ENCODE measurements at regions not wholly inside any gene's neighbourhood (a gene's known extent, or its start where the extent isn't known, plus 50 kb on each side); places are given as distances from the start of the nearest gene placed in this dataset.
"Not testable (repeated sequence)": the region's sequence is repeated elsewhere in the genome, so short reads cannot be mapped to it uniquely, and the experiment has no call there.

GRCh38 chr22:35138521-35138920 is 72.6 kb downstream of the ISX start:
- FAIRE-seq (no peak), DNase-seq (ENCODE audit: low spot score) (no peak)

GRCh38 chr22:35140879-35141745 is 75.2 kb downstream of the ISX start:
- peak; percentile 93 for FAIRE-seq
- peak; percentile 67 for DNase-seq (ENCODE audit: low spot score)

- FAIRE-seq (peak; percentile 96), DNase-seq (ENCODE audit: low spot score) (no peak)
Measured at GRCh38 chr22:35148381-35148780, 82.4 kb downstream of the ISX start.

- FAIRE-seq, result peak; percentile 70
- DNase-seq (ENCODE audit: low spot score), result no peak
Measured at GRCh38 chr22:35148866-35149548, 83.0 kb downstream of the ISX start.

DNA sequence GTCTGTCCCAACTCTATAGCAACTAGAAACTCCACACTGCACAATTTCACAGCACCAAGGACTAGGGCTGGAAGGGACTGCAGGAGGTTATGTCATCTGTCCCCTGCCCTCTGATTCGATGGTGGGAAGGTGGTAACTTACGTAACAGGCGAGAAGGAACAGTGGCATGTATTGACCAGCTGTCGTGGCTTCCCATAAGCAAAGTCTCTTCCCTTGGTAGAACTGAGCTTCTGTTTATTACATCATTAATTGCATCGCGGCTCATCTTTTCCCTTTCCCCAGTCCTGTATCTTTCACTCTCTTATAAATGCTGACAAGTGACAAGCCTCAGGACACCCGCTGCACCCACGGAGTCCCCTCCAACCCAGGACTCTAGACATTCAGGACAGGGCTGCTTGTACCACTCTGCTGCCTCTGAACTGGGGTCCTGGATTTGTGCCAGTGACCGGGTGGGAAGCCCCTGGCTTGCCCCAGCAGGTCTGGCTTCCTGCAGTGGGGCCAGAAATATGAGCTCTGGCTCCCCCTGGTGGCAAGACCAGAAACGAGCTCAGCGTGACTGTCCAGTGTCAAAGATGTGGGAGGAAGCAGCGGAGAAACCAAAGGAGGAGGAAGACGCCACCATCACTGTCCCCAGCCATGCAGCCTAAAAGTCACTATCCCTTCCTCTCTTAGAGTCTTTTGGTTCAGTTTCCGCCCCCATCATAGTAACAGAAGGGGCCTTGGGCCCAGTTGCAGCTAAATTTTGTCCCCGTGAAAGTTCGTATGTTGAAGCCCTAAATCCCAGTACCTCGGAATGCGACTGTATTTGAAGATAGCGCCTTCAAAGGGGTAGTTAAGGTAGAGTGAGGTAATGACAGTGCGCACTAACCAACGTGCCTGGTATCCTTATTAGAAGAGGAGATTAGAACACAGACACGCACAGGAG is 84.5 kb downstream of the ISX start:
- DNase-seq (ENCODE audit: low spot score), result peak; percentile 82
- FAIRE-seq, result peak; percentile 91

DNA sequence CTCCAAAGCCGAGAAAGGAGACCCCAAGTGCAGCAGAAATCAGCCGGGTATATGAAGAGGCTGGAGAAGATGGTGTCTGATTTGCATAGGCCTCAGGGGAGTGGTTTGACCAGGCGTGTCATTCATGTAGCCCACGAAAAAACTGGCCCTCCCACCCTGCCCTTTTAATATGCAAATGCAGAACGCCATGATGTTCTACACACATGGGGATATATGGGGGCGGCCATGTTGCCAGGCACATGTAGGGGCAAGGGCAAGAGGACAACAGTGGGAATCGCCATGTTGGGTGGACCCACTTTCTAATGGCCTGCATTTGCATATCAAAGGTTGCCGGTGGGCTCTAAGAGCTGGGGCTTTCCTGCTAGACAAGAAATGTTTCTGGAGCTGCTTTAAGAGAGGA is 86.4 kb downstream of the ISX start:
- FAIRE-seq (no peak), DNase-seq (ENCODE audit: low spot score) (no peak)

DNA sequence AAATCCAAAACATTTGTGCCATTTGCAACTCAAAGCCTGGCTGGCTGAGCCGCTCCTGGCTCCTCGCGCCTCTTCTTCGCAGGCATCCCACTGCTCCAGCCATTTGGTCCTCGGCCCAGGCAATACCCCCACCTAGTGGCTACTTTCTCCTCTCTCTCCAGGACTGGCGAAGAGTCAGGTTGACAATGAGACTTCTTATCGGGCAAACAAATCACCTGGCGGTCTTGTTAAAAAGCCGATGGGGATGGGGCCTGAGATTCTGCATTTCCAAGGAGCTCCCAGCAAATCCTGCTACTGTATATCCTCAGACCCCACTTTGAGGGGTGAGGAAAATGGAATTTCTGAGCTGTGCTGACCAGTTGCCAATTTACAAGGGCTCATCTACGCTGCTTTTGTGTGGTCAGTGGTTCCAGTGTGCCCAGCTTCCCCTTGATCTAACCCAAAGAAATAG is 89.0 kb downstream of the ISX start:
- DNase-seq (ENCODE audit: low spot score) (peak; percentile 89), FAIRE-seq (peak; percentile 89)

GRCh38 chr22:35155403-35156025 is 89.6 kb downstream of the ISX start:
- peak; percentile 88 for FAIRE-seq
- DNase-seq (ENCODE audit: low spot score), result no peak

DNA sequence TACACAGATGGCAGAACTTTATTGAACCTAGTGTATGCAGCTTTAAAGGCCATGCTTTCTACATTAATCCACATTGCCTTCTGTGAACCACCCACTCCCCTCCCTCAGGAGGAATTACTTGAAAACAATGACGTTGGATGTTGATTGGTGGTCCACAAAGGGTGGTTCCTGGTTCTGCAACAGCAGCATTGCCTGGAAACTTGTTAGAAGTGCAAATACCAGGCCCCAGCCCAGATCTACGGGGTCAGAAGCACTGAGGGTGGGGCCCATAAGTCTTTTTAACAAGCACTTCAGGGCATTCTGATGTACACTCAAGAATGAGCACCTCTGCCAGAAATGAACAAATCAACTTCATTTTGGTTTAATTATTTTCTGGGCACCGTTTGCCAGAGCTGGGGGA is 91.0 kb downstream of the ISX start:
- FAIRE-seq (no peak), DNase-seq (ENCODE audit: low spot score) (no peak)

DNA sequence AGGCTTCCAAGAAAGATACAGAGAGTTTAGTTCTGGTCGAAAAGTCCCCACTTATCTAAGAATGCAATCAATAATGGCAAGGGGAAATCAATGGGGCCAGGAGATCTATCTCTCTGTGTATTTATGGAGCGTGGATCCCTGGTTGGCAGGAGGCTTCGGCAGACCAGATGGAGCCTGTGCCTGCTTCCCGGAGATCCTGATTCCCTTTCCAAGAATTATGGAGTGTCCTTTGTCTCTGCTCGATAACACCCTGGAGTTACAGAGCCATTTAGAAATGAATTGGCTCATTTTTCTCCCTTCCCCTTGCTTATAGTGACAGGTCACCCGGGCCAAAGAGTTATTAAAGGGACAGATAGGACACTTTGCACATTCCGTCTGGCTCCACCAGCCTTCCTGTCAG is 92.4 kb downstream of the ISX start:
- FAIRE-seq, result no peak
- DNase-seq (ENCODE audit: low spot score), result no peak

GRCh38 chr22:35159343-35159742 is 93.4 kb downstream of the ISX start:
- no peak for DNase-seq (ENCODE audit: low spot score)
- FAIRE-seq, result no peak

- no peak for FAIRE-seq
Measured at GRCh38 chr22:35160268-35160667, 94.3 kb downstream of the ISX start.

GRCh38 chr22:35165896-35166295 is 91.4 kb upstream of the HMGXB4 start:
- not testable (repeated sequence) for DNase-seq (ENCODE audit: low spot score); FAIRE-seq

More at GRCh38 chr22:35160268-35160667, 94.3 kb downstream of the ISX start:
- DNase-seq (ENCODE audit: low spot score), result no peak

DNA sequence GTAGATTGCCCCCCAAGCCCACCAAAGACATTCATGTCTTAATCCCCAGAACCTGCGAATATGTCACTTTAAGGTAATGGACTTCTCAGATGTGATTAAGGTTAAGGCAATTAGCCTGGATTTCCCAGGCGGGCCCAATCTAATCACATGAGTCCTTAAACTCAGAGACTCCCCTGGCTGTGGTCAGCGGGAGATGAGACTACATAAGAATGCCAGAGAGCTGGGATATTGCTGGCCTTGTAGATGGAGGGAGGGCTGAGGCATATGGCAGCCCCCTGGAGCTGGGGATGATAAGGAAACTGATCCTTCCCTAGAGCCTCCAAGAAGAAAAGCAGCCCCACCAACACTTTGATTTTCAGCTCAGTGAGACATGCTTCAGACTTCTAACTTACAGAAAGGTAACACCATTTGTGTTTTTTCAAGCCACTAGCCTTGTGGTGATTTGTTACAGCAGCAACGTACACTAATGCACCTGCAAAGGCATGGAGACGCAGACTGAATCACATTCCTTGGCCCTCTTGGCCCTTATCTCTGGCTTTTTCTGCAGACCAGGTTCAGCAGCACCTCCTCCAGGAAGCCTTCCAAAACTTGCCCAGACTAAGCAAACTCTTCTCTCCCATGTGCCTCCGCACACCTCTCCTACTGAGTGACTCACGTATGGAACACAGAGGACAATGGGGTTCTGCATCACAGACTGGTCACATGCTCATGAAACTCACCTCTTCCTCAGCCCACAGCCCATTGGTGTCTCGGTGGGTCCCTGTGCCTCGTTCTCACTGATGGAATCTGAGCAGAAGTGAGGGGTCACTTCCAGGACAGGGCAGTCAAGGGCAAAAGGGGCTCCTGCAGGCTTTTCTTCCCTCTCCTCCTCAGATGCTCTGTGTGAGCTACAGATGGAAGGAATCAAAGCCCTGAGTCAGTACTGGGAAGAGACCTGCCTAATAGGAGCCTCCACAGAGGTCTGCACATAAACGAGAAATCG is 86.3 kb upstream of the HMGXB4 start:
- DNase-seq (ENCODE audit: low spot score), result no peak
- peak; percentile 90 for FAIRE-seq

DNA sequence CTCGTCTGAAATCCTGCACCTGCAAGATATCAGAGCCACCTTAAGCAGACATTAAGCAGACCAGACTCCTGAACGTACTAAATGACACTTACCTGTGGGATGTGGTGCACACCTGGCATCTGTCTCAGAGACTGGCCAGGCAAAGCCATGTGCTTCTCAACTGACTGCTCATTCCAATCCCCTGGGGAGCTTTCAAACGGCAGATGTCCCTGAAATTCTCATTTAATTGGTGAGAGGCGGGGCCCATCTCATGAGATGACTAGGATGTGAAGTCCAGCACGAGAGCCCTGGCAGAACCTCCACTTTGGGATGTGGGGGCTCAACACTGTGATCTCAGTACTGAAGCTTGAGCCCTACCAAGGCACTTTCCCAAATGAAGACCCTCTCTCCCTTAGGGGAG is 84.9 kb upstream of the HMGXB4 start:
- DNase-seq (ENCODE audit: low spot score), result no peak
- no peak for FAIRE-seq

DNA sequence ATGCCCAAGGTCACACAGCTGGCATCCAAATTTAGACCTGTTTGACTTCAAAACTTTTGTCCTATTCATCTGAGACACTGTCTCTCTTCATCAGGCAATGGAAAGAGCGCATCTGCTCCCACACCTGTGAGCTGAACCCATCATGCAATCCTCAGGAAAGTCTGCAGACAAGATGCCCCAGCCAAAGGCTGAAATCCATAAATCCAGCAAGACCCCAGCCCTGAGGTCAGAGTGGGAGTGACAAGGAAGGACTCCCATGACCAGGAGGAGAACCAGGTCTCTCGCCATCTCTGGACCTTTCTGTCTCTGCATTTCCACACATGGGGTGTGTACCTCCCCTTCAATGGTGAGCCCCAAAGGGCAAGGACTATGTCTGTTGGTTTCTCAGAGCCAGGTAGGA is 83.6 kb upstream of the HMGXB4 start:
- DNase-seq (ENCODE audit: low spot score) (no peak), FAIRE-seq (peak; percentile 50)

- FAIRE-seq, result no peak
- DNase-seq (ENCODE audit: low spot score), result no peak
Measured at GRCh38 chr22:35174401-35175038, 82.8 kb upstream of the HMGXB4 start.

GRCh38 chr22:35175392-35175791 is 81.9 kb upstream of the HMGXB4 start:
- DNase-seq (ENCODE audit: low spot score) (no peak), FAIRE-seq (no peak)

DNA sequence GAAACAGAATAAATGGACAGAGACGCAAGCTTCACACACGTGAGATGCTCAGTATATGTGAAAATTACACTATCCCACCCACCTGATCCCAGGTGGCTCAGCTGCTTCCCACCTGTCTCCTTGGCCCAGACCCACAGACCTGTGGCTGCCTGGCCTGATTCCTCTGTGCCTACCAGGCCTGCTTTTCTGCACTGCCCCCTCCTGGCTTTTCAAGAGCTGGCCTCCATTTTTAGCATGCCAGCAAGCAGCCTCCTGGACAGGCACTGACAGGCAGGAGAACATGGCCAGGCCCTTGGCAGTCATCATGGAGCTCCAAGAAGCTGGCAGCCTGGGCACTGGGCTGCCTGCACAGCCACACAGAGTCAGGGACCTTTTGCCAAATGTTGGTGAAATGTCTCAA is 79.5 kb upstream of the HMGXB4 start:
- DNase-seq (ENCODE audit: low spot score), result no peak
- peak; percentile 78 for FAIRE-seq
